Activated CD8-positive, alpha-beta memory T cell treated with anti-CD3 and anti-CD28 coated beads, Interleukin-2, amount 10 ng/mL, durations not matched to agents 7 days and 5 days (primary cell): ENCODE measurements at regions not wholly inside any gene's neighbourhood (a gene's known extent, or its start where the extent isn't known, plus 50 kb on each side); places are given as distances from the start of the nearest gene placed in this dataset.

Experiments
- ATAC-seq: fragments of 150-1000 bp; cut with Tn5 transposase; one replicate; pipeline ENCODE4 v1.10.0; 2021; ENCODE audit warnings: moderate library complexity
- CTCF ChIA-PET: fragments of 350-600 bp; sonication (Branson Sonifier 250); formaldehyde crosslinking; loops from one replicate; lab custom pipeline; 2021; ENCODE audit warnings: antibody characterized with exemption; lab: Charles Lee
- DNase-seq: peaks from one replicate; pipeline ENCODE4 v3.0.0-alpha.2; 2020
- H3K27ac Mint-ChIP-seq: one replicate; pipeline ENCODE4 v1.8.0; 2021; ENCODE audit warnings: mild to moderate bottlenecking, mixed read lengths
- H3K27me3 Mint-ChIP-seq: one replicate; pipeline ENCODE4 v1.8.0; 2021; ENCODE audit warnings: mixed read lengths
- H3K36me3 Mint-ChIP-seq: one replicate; pipeline ENCODE4 v1.8.0; 2021; ENCODE audit warnings: mild to moderate bottlenecking, mixed read lengths
- H3K4me1 Mint-ChIP-seq: one replicate; pipeline ENCODE4 v1.8.0; 2021; ENCODE audit warnings: mixed read lengths
- H3K4me3 Mint-ChIP-seq: one replicate; pipeline ENCODE4 v1.8.0; 2021; ENCODE audit warnings: mild to moderate bottlenecking, moderate library complexity, mixed read lengths
- H3K9me3 Mint-ChIP-seq: one replicate; pipeline ENCODE4 v1.8.0; 2022; ENCODE audit warnings: low read depth, mixed read lengths

GRCh38 chr10:59109826-59110225 lies 66.6 kb upstream of the PHYHIPL start:
- no peaks in the 10 kb centered on the region for H3K9me3 Mint-ChIP-seq
- no peaks in the 10 kb centered on the region for H3K36me3 Mint-ChIP-seq
- CTCF ChIA-PET, result no interaction called here
- no peak for ATAC-seq
- no peak overlapping the region for H3K27ac Mint-ChIP-seq
- H3K4me3 Mint-ChIP-seq, result no peak overlapping the region
- H3K27me3 Mint-ChIP-seq, result no peaks in the 10 kb centered on the region
- no peak for DNase-seq
- no peaks in the 10 kb centered on the region for H3K4me1 Mint-ChIP-seq

- Mint-ChIP-seq H3K9me3 (peaks cover 4% of the 10 kb centered on the region), H3K4me3 (no peak overlapping the region)
- no peak for ATAC-seq
Measured at GRCh38 chr10:59124187-59124586, 52.3 kb upstream of the PHYHIPL start.

DNA sequence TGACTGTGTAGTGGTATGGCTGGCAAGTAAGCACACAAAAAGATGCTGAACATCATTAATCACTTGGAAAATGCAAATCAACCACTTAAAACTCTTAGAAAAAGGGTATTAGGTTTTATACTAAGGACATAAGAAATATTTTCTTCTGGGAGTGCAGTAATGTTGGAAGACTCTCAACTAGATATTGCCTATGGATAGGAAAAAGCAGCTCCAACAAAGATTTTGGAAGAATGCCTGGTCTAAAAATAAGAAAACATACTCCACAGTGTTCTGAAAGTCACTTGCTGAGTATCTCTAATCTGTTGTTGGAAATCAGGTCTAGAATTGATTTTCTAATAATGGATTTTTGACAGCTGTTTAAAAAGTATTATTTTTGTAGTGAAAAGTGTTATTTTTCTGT lies 50.8 kb upstream of the PHYHIPL start:
- DNase-seq (no peak), ATAC-seq (no peak)
- Mint-ChIP-seq H3K4me3 (no peak overlapping the region), H3K9me3 (peaks cover 4% of the 10 kb centered on the region), H3K27me3 (no peaks in the 10 kb centered on the region), H3K27ac (no peak overlapping the region), H3K4me1 (no peaks in the 10 kb centered on the region), H3K36me3 (no peaks in the 10 kb centered on the region)
- CTCF ChIA-PET, result no interaction called here

More at GRCh38 chr10:59124187-59124586, 52.3 kb upstream of the PHYHIPL start:
- Mint-ChIP-seq H3K27me3 (no peaks in the 10 kb centered on the region), H3K27ac (no peak overlapping the region), H3K36me3 (no peaks in the 10 kb centered on the region), H3K4me1 (no peaks in the 10 kb centered on the region)
- no peak for DNase-seq
- CTCF ChIA-PET, result no interaction called here

GRCh38 chr10:59126261-59126660 lies 50.2 kb upstream of the PHYHIPL start:
- Mint-ChIP-seq H3K4me1 (no peaks in the 10 kb centered on the region), H3K36me3 (no peaks in the 10 kb centered on the region), H3K9me3 (peaks cover under 1% of the 10 kb centered on the region), H3K27me3 (no peaks in the 10 kb centered on the region), H3K4me3 (no peak overlapping the region), H3K27ac (no peak overlapping the region)
- ATAC-seq (no peak), DNase-seq (no peak)
- CTCF ChIA-PET, result no interaction called here
